K562 (cell line): ENCODE measurements at regions not wholly inside any gene's neighbourhood (a gene's known extent, or its start where the extent isn't known, plus 50 kb on each side); places are given as distances from the start of the nearest gene placed in this dataset.

ENCODE experiments used
- ARID2 ChIP-seq: fragments of 450-650 bp; IDR thresholded peaks from 2 replicates; pipeline ENCODE4 v1.6.1; 2017; ENCODE audit warnings: antibody characterized with exemption, mild to moderate bottlenecking
- CTCF ChIP-seq, 3 experiments: IDR thresholded peaks in 2 of 3; conservative IDR thresholded peaks in 1 of 3; 2 replicates each; pipeline ENCODE4 v1.5.1; 2011 to 2012; ENCODE audit warnings: low read length in 3 of 3, mild to moderate bottlenecking in 3 of 3, control low read depth in 2 of 3, improper control_type of control experiment in 1 of 3, inconsistent platforms in 1 of 3, low read depth in 1 of 3, mixed read lengths in 1 of 3, moderate library complexity in 1 of 3; ENCODE audit not compliant: insufficient read depth in 2 of 3
- ETS2 ChIP-seq: IDR thresholded peaks from 2 replicates; pipeline ENCODE4 v1.6.1; 2016; ENCODE audit warnings: borderline replicate concordance, missing genetic modification characterization, mild to moderate bottlenecking, moderate library complexity, missing compliant biosample characterization; ENCODE audit not compliant: poor library complexity, severe bottlenecking
- GABPA ChIP-seq: fragments of 200-800 bp; sonication (Bioruptor generic); conservative IDR thresholded peaks from 2 replicates; pipeline ENCODE4 v1.6.1; 2016; ENCODE audit warnings: low read depth, missing genetic modification characterization, missing compliant biosample characterization
- MTA1 ChIP-seq: fragments of 450-650 bp; IDR thresholded peaks from 2 replicates; pipeline ENCODE4 v1.6.1; 2017; ENCODE audit warnings: borderline replicate concordance
- SMC3 ChIP-seq: conservative IDR thresholded peaks from 2 replicates; pipeline ENCODE4 v1.6.1; 2011; ENCODE audit warnings: low read depth, low read length, improper control_type of control experiment; ENCODE audit not compliant: insufficient read depth
- THAP12 ChIP-seq: fragments of 250-450 bp; sonication (Bioruptor Pico); IDR thresholded peaks from 2 replicates; pipeline ENCODE4 v1.9.0; 2021; ENCODE audit warnings: mild to moderate bottlenecking, inconsistent platforms
- ZBTB43 ChIP-seq: sonication (generic); formaldehyde crosslinking; IDR thresholded peaks from 2 replicates; pipeline ENCODE4 v1.8.0; 2023; ENCODE audit warnings: mild to moderate bottlenecking, missing genetic modification reagents

- TF ChIP-seq CTCF (IDR thresholded peaks at IDR 0.05 in 2 of 3, conservative IDR thresholded peaks at IDR 0.05 in 1 of 3; ENCODE audit: insufficient read depth in 2 of 3, low read depth in 1 of 3, low read length in 3 of 3) (no peak), MTA1 (no peak), ETS2 (tag) (no peak), ZBTB43 (no peak), ARID2 (no peak), SMC3 (no peak), THAP12 (CRISPR knock-in tag) (no peak), GABPA (no peak)
Measured at GRCh38 chr3:107446706-107447105, 69.5 kb downstream of the CCDC54 start (continued).
